ENCODE measurements at regions not wholly inside any gene's neighbourhood (a gene's known extent, or its start where the extent isn't known, plus 50 kb on each side); places are given as distances from the start of the nearest gene placed in this dataset.

GRCh38 chr5:60546207-60546606 is 153.8 kb downstream of the DEPDC1B start:
- POLR2A ChIA-PET (ENCODE audit: unreplicated experiment) = no interaction called here
- no TSS peak for BruUV-seq (replicated peaks)
- Histone ChIP-seq H2BK15ac (ENCODE audit: low read depth, low read length) (no peak overlapping the region), H3K14ac (replicated peaks; ENCODE audit: low read depth, low read length) (no peak overlapping the region), H3K9ac (ENCODE audit: low read depth, low read length) (no peak overlapping the region), H3K4me2 (ENCODE audit: low read depth, low read length) (no peak overlapping the region), H4K8ac (ENCODE audit: low read depth in 2 of 2, low read length in 2 of 2) (no peak overlapping the region), H3K4me1 (ENCODE audit: control insufficient read depth, insufficient read depth, low read length) (0 out of 2 replicates have a peak, but pooled peaks cover under 1% of the 10 kb centered on the region), H3K23ac (ENCODE audit: low read depth, low read length) (no peak overlapping the region), H2AK9ac (replicated peaks; ENCODE audit: low read depth, low read length, poor library complexity) (no peak overlapping the region), H3K36me3 (ENCODE audit: control insufficient read depth, insufficient read depth, low read length) (no peaks in the 10 kb centered on the region), H4K20me1 (ENCODE audit: insufficient read depth, low read length) (no peaks in the 10 kb centered on the region), H3K56ac (ENCODE audit: extremely low read depth, insufficient read depth, low read length) (no peak overlapping the region), H3K4me3 (ENCODE audit: insufficient read depth, low read depth, low read length) (no peak overlapping the region), H3K27me3 (ENCODE audit: control insufficient read depth, insufficient read depth, low read length) (no peaks in the 10 kb centered on the region), H2AK5ac (ENCODE audit: low read depth, low read length) (no peak overlapping the region), H3K9me3 (ENCODE audit: control insufficient read depth, insufficient read depth, low read length) (no peaks in the 10 kb centered on the region), H2AFZ (replicated peaks; ENCODE audit: low read length, poor library complexity) (no peak overlapping the region), H3K9me1 (ENCODE audit: insufficient read depth, low read length) (no peaks in the 10 kb centered on the region), H2BK20ac (ENCODE audit: low read depth, low read length) (no peak overlapping the region), H4K5ac (ENCODE audit: low read depth, low read length) (no peak overlapping the region), H4K91ac (ENCODE audit: insufficient read depth, low read depth, low read length) (no peak overlapping the region), H2BK120ac (ENCODE audit: low read depth, low read length) (no peak overlapping the region), H3K27ac (ENCODE audit: insufficient read depth, low read length) (no peak overlapping the region), H3K4ac (ENCODE audit: low read depth, low read length) (no peak overlapping the region), H3K18ac (ENCODE audit: low read depth, low read length) (no peak overlapping the region), H2BK5ac (ENCODE audit: low read depth, low read length, poor library complexity, severe bottlenecking) (no peak overlapping the region), H3K79me1 (ENCODE audit: low read depth in 1 of 2, low read length in 2 of 2) (no peaks in the 10 kb centered on the region)
- CTCF ChIA-PET = interaction anchor here (0.6 to 0.7 kb wide), 2 partner anchors 160 to 348 kb away, joined by 3 read pairs; no protein-coding TSS in a partner anchor
- TF ChIP-seq POLR2A (IDR thresholded peaks at IDR 0.05; ENCODE audit: low read depth, low read length) = no peak
- TF ChIP-seq SMC3 (IDR thresholded peaks at IDR 0.05; ENCODE audit: low read depth, low read length) = no peak
- TF ChIP-seq MAFK (IDR thresholded peaks at IDR 0.05; ENCODE audit: low read depth, low read length) = no peak
- no peak for TF ChIP-seq RFX5 (IDR thresholded peaks at IDR 0.05; ENCODE audit: low read depth, low read length)
- no peak for TF ChIP-seq MXI1 (IDR thresholded peaks at IDR 0.05; ENCODE audit: borderline replicate concordance, low read depth, low read length)
- TF ChIP-seq CEBPB (IDR thresholded peaks at IDR 0.05; ENCODE audit: low read depth, low read length) = no peak
- no peak for TF ChIP-seq ELK1 (IDR thresholded peaks at IDR 0.05; ENCODE audit: borderline replicate concordance, low read depth, low read length)
- no peak for TF ChIP-seq MAZ (IDR thresholded peaks at IDR 0.05; ENCODE audit: borderline replicate concordance, low read depth, low read length)
- no peak for TF ChIP-seq CHD1 (IDR thresholded peaks at IDR 0.05; ENCODE audit: low read depth, low read length)
- no peak for TF ChIP-seq NFE2L2 (IDR thresholded peaks at IDR 0.05; ENCODE audit: low read depth, low read length)
- TF ChIP-seq BHLHE40 (IDR thresholded peaks at IDR 0.05; ENCODE audit: low read depth, low read length) = no peak
- no peak for TF ChIP-seq RCOR1 (IDR thresholded peaks at IDR 0.05; ENCODE audit: insufficient replicate concordance, low read length)
- TF ChIP-seq CTCF (conservative IDR thresholded peaks at IDR 0.05; ENCODE audit: low read depth, low read length) = no peak
- no peak for TF ChIP-seq RAD21 (IDR thresholded peaks at IDR 0.05; ENCODE audit: low read length)
- no peak for TF ChIP-seq USF2 (IDR thresholded peaks at IDR 0.05; ENCODE audit: low read depth, low read length)
- TF ChIP-seq FOS (IDR thresholded peaks at IDR 0.05; ENCODE audit: low read depth, low read length) = no peak
- in situ Hi-C loops (cut with MboI; ENCODE audit: low sequenced_read_pairs) = no loop called here
- no peak for DNase-seq
- dilution Hi-C loops (cut with HindIII; ENCODE audit: low sequenced_read_pairs, unreplicated experiment) = no loop called here
- ATAC-seq (ENCODE audit: low read depth) = no peak
- no CpG with 5 or more reads among the region's 4 CpGs for WGBS, 2 experiments (ENCODE audit: extremely low coverage in 2 of 2, insufficient read length in 1 of 2)
- intact Hi-C loops (cut with micrococcal nuclease) = no loop called here
